ENCODE measurements at regions not wholly inside any gene's neighbourhood (a gene's known extent, or its start where the extent isn't known, plus 50 kb on each side); places are given as distances from the start of the nearest gene placed in this dataset.

DNA sequence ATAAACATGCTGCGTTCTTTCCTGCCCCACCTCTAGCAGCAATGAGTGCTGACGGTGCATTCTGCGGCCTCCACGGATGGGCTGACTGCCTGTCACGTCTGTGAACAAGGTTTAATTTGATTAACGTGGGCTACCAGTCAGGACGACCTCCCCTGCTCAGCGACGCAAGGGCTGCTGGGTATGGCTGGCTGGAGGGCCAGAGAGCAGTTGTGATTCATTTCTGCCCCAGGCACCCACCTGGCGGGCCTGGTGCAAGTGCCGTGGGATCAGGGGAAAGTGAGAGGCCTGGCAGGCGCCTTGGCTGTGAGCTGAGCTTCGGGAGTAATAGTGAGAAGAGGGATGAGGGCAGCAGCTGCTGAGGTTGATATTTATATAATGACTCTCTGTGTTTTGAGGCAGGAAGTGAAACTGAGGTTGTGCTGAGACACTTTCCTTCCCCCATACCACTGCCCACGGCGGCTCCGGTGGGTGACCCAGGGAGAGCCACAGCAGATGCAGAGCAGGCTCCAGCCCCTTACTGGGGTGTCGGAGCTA lies 190.4 kb upstream of the BCL6 start (continued):
- peak; percentile 99 for TF ChIP-seq TCF12 (IDR thresholded peaks at IDR 0.05; ENCODE audit: low read depth, low read length)
- TF ChIP-seq ELK1 (IDR thresholded peaks at IDR 0.05; ENCODE audit: low read depth, low read length): peak; percentile 48; the same call in 1 of the 2 replicates
- peak in 1 of 2 experiments; percentile 94; a peak in 2 of 4 replicates for TF ChIP-seq ETV6 (conservative IDR thresholded peaks at IDR 0.05 in 1 of 2, IDR thresholded peaks at IDR 0.05 in 1 of 2; ENCODE audit: borderline replicate concordance in 1 of 2, low read depth in 1 of 2)
- peak; percentile 74 to 85; a peak in 3 of 4 replicates for TF ChIP-seq BHLHE40 (IDR thresholded peaks at IDR 0.05; ENCODE audit: borderline replicate concordance in 1 of 2, low read depth in 2 of 2, low read length in 1 of 2)
- no peak for TF ChIP-seq YBX1 (IDR thresholded peaks at IDR 0.05)
- peak; percentile 93 for TF ChIP-seq GATAD2B (conservative IDR thresholded peaks at IDR 0.05; ENCODE audit: low read depth)
- TF ChIP-seq SMC3 (IDR thresholded peaks at IDR 0.05; ENCODE audit: borderline replicate concordance, low read length): 0 out of 2 replicates have a peak, but pooled peaks have one; percentile 12
- no peak for TF ChIP-seq HDAC2 (IDR thresholded peaks at IDR 0.05)
- peak; percentile 48; the same call in 1 of the 2 replicates for TF ChIP-seq SMARCA5 (IDR thresholded peaks at IDR 0.05)
- TF ChIP-seq, protein P1, sequence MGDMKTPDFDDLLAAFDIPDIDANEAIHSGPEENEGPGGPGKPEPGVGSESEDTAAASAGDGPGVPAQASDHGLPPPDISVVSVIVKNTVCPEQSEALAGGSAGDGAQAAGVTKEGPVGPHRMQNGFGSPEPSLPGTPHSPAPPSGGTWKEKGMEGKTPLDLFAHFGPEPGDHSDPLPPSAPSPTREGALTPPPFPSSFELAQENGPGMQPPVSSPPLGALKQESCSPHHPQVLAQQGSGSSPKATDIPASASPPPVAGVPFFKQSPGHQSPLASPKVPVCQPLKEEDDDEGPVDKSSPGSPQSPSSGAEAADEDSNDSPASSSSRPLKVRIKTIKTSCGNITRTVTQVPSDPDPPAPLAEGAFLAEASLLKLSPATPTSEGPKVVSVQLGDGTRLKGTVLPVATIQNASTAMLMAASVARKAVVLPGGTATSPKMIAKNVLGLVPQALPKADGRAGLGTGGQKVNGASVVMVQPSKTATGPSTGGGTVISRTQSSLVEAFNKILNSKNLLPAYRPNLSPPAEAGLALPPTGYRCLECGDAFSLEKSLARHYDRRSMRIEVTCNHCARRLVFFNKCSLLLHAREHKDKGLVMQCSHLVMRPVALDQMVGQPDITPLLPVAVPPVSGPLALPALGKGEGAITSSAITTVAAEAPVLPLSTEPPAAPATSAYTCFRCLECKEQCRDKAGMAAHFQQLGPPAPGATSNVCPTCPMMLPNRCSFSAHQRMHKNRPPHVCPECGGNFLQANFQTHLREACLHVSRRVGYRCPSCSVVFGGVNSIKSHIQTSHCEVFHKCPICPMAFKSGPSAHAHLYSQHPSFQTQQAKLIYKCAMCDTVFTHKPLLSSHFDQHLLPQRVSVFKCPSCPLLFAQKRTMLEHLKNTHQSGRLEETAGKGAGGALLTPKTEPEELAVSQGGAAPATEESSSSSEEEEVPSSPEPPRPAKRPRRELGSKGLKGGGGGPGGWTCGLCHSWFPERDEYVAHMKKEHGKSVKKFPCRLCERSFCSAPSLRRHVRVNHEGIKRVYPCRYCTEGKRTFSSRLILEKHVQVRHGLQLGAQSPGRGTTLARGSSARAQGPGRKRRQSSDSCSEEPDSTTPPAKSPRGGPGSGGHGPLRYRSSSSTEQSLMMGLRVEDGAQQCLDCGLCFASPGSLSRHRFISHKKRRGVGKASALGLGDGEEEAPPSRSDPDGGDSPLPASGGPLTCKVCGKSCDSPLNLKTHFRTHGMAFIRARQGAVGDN (IDR thresholded peaks at IDR 0.05): peak; percentile 76; the same call in 1 of the 2 replicates
- no peak for TF ChIP-seq ZNF207 (IDR thresholded peaks at IDR 0.05; ENCODE audit: borderline replicate concordance)
- peak; percentile 70 for TF ChIP-seq BMI1 (IDR thresholded peaks at IDR 0.05; ENCODE audit: borderline replicate concordance)
- peak; percentile 77 for TF ChIP-seq CREM (IDR thresholded peaks at IDR 0.05; ENCODE audit: low read depth)
- TF ChIP-seq MEF2B (IDR thresholded peaks at IDR 0.05; ENCODE audit: partially characterized antibody, poor library complexity, severe bottlenecking): peak; percentile 61
- peak; percentile 5; the same call in 1 of the 2 replicates for TF ChIP-seq YY1 (IDR thresholded peaks at IDR 0.05; ENCODE audit: low read depth, low read length)
- no peak for TF ChIP-seq HDGF (IDR thresholded peaks at IDR 0.05)
- TF ChIP-seq JUNB (IDR thresholded peaks at IDR 0.05): peak; percentile 92
- TF ChIP-seq GABPA (IDR thresholded peaks at IDR 0.05; ENCODE audit: low read depth): peak; percentile 57; the same call in 1 of the 2 replicates
- peak; percentile 10; the same call in 1 of the 2 replicates for TF ChIP-seq RAD21 (IDR thresholded peaks at IDR 0.05; ENCODE audit: insufficient read depth, low read depth, low read length)
- no peak for TF ChIP-seq PBX3 (IDR thresholded peaks at IDR 0.05; ENCODE audit: insufficient replicate concordance, low read depth, low read length)
- TF ChIP-seq ZNF592 (IDR thresholded peaks at IDR 0.05): no peak
